Sciatic nerve (tissue), 2 donors: ENCODE measurements at regions not wholly inside any gene's neighbourhood (a gene's known extent, or its start where the extent isn't known, plus 50 kb on each side); places are given as distances from the start of the nearest gene placed in this dataset.

Source experiments
- ATAC-seq: fragments of 200-7000 bp; cut with Tn5 transposase; one replicate; pipeline ENCODE4 v1.9.1; 2020; ENCODE audit warnings: mild to moderate bottlenecking, moderate library complexity
- DNase-seq: peaks from one replicate; pipeline ENCODE4 v3.0.0-alpha.2; 2020; ENCODE audit warnings: low spot score
- intact Hi-C: fragments of 100-400 bp; cut with DNase I; formaldehyde crosslinking; loops from one replicate; pipeline ENCODE4 v1.14.2; 2022
- donor health status: DM: no; HTN: no; CAD: no.
- donor health status: DM: no; HTN: no; CAD: no.

- DNase-seq, result no peak
- intact Hi-C loops, result no loop called here
- no peak for ATAC-seq
Measured at GRCh38 chr5:68377733-68378132, 162.2 kb downstream of the PIK3R1 start.

GRCh38 chr5:68378204-68378820 is 162.8 kb downstream of the PIK3R1 start:
- ATAC-seq (no peak), DNase-seq (no peak)
- intact Hi-C loops, result no loop called here

GRCh38 chr5:68379275-68380036 is 163.9 kb downstream of the PIK3R1 start:
- ATAC-seq (peak; percentile 67), DNase-seq (no peak)
- intact Hi-C loops, result no loop called here

- ATAC-seq (no peak), DNase-seq (no peak)
- intact Hi-C loops, result no loop called here
Measured at GRCh38 chr5:68380078-68380477, 164.5 kb downstream of the PIK3R1 start.

- no peak for ATAC-seq
- DNase-seq, result no peak
Measured at GRCh38 chr5:68381060-68381459, 165.5 kb downstream of the PIK3R1 start.

GRCh38 chr5:68381909-68382308 is 166.4 kb downstream of the PIK3R1 start:
- intact Hi-C loops, result no loop called here
- DNase-seq (no peak), ATAC-seq (peak; percentile 77)

More at GRCh38 chr5:68381060-68381459, 165.5 kb downstream of the PIK3R1 start:
- intact Hi-C loops, result no loop called here

GRCh38 chr5:68382640-68383039 is 167.1 kb downstream of the PIK3R1 start:
- ATAC-seq (no peak), DNase-seq (no peak)
- intact Hi-C loops, result no loop called here

GRCh38 chr5:68383888-68384310 is 168.3 kb downstream of the PIK3R1 start:
- intact Hi-C loops, result no loop called here
- DNase-seq (no peak), ATAC-seq (no peak)

- ATAC-seq (no peak), DNase-seq (no peak)
- intact Hi-C loops, result no loop called here
Measured at GRCh38 chr5:68384936-68385594, 169.5 kb downstream of the PIK3R1 start.

GRCh38 chr5:68385936-68386335 is 170.4 kb downstream of the PIK3R1 start:
- no peak for DNase-seq
- ATAC-seq, result no peak
- intact Hi-C loops, result no loop called here

GRCh38 chr5:68387074-68387796 is 171.7 kb downstream of the PIK3R1 start:
- ATAC-seq, result no peak
- no peak for DNase-seq
- intact Hi-C loops, result no loop called here

- ATAC-seq (no peak), DNase-seq (no peak)
- intact Hi-C loops, result no loop called here
Measured at GRCh38 chr5:68389618-68390017, 174.1 kb downstream of the PIK3R1 start.

GRCh38 chr5:68392617-68393016 is 177.1 kb downstream of the PIK3R1 start:
- DNase-seq (no peak), ATAC-seq (no peak)
- intact Hi-C loops, result no loop called here

GRCh38 chr5:68395302-68395701 is 179.7 kb downstream of the PIK3R1 start:
- intact Hi-C loops, result no loop called here
- DNase-seq (no peak), ATAC-seq (no peak)

GRCh38 chr5:68395926-68396511 is 180.5 kb downstream of the PIK3R1 start:
- intact Hi-C loops, result no loop called here
- no peak for ATAC-seq
- no peak for DNase-seq

GRCh38 chr5:68396722-68397121 is 181.2 kb downstream of the PIK3R1 start:
- intact Hi-C loops, result no loop called here
- DNase-seq (no peak), ATAC-seq (no peak)

GRCh38 chr5:68398146-68398812 is 182.7 kb downstream of the PIK3R1 start:
- DNase-seq (no peak), ATAC-seq (no peak)
- intact Hi-C loops, result no loop called here

- ATAC-seq, result no peak
- no peak for DNase-seq
- intact Hi-C loops, result no loop called here
Measured at GRCh38 chr5:68403301-68403700, 187.7 kb downstream of the PIK3R1 start.

- DNase-seq, result no peak
- intact Hi-C loops, result no loop called here
Measured at GRCh38 chr5:68404246-68404645, 188.7 kb downstream of the PIK3R1 start.

More at GRCh38 chr5:68404246-68404645, 188.7 kb downstream of the PIK3R1 start:
- no peak for ATAC-seq
